Cardiac muscle cell (in vitro differentiated cells and primary cell): ENCODE measurements at regions not wholly inside any gene's neighbourhood (a gene's known extent, or its start where the extent isn't known, plus 50 kb on each side); places are given as distances from the start of the nearest gene placed in this dataset.

ENCODE experiments used
- DNase-seq, 2 donors: peaks; one replicate each; pipeline versions ENCODE4 v3.0.0 to v3.0.0-alpha.2; 2010 to 2017; ENCODE audit warnings: low read depth in 1 of 2, low spot score in 1 of 2
- H3K27ac ChIP-seq: fragments of 200-600 bp; sonication (generic); 2 replicates; pipeline ENCODE4 v1.5.1; 2016
- H3K27me3 ChIP-seq: fragments of 200-600 bp; sonication (generic); 2 replicates; pipeline ENCODE4 v1.6.0; 2016; ENCODE audit warnings: control low read depth
- H3K36me3 ChIP-seq: fragments of 200-600 bp; sonication (generic); 2 replicates; pipeline ENCODE4 v1.5.1; 2016; ENCODE audit warnings: control low read depth
- H3K4me1 ChIP-seq: fragments of 200-600 bp; sonication (generic); 2 replicates; pipeline ENCODE4 v1.8.1; 2017; ENCODE audit warnings: low read depth, mild to moderate bottlenecking, mixed run types
- H3K4me3 ChIP-seq: fragments of 200-600 bp; sonication (generic); 2 replicates; pipeline ENCODE4 v1.5.1; 2016; ENCODE audit warnings: mild to moderate bottlenecking
- H3K9me3 ChIP-seq: fragments of 200-600 bp; sonication (generic); 2 replicates; pipeline ENCODE4 v1.5.1; 2017; ENCODE audit warnings: low read depth, mild to moderate bottlenecking, control low read depth
- TF ChIP-seq, protein P1 (sequence below): IDR thresholded peaks from 2 replicates; pipeline ENCODE4 v1.5.1; 2012; ENCODE audit warnings: low read depth, mild to moderate bottlenecking, low read length

GRCh38 chr6:3900744-3901336, 51.7 kb downstream of the FAM50B start:
- TF ChIP-seq, protein P1, sequence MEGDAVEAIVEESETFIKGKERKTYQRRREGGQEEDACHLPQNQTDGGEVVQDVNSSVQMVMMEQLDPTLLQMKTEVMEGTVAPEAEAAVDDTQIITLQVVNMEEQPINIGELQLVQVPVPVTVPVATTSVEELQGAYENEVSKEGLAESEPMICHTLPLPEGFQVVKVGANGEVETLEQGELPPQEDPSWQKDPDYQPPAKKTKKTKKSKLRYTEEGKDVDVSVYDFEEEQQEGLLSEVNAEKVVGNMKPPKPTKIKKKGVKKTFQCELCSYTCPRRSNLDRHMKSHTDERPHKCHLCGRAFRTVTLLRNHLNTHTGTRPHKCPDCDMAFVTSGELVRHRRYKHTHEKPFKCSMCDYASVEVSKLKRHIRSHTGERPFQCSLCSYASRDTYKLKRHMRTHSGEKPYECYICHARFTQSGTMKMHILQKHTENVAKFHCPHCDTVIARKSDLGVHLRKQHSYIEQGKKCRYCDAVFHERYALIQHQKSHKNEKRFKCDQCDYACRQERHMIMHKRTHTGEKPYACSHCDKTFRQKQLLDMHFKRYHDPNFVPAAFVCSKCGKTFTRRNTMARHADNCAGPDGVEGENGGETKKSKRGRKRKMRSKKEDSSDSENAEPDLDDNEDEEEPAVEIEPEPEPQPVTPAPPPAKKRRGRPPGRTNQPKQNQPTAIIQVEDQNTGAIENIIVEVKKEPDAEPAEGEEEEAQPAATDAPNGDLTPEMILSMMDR, result no peak
- Histone ChIP-seq H3K4me1 (peaks cover 7% of the 10 kb centered on the region), H3K4me3 (no peak overlapping the region), H3K27me3 (no peaks in the 10 kb centered on the region), H3K9me3 (no peaks in the 10 kb centered on the region), H3K27ac (no peak overlapping the region), H3K36me3 (no peaks in the 10 kb centered on the region)
- DNase-seq, result no peak

- no peak for DNase-seq
- Histone ChIP-seq H3K4me1 (peaks cover 14% of the 10 kb centered on the region), H3K27ac (no peak overlapping the region), H3K27me3 (no peaks in the 10 kb centered on the region), H3K36me3 (no peaks in the 10 kb centered on the region), H3K4me3 (no peak overlapping the region), H3K9me3 (no peaks in the 10 kb centered on the region)
- TF ChIP-seq, protein P1, result no peak
Observed at GRCh38 chr6:3902871-3903648, 53.9 kb downstream of the FAM50B start.

- Histone ChIP-seq H3K36me3 (no peaks in the 10 kb centered on the region), H3K4me3 (no peak overlapping the region), H3K4me1 (peaks cover 14% of the 10 kb centered on the region), H3K27ac (no peak overlapping the region), H3K9me3 (no peaks in the 10 kb centered on the region), H3K27me3 (no peaks in the 10 kb centered on the region)
- TF ChIP-seq, protein P1, result no peak
- no peak for DNase-seq
Observed at GRCh38 chr6:3904518-3904917, 55.3 kb downstream of the FAM50B start.

DNA sequence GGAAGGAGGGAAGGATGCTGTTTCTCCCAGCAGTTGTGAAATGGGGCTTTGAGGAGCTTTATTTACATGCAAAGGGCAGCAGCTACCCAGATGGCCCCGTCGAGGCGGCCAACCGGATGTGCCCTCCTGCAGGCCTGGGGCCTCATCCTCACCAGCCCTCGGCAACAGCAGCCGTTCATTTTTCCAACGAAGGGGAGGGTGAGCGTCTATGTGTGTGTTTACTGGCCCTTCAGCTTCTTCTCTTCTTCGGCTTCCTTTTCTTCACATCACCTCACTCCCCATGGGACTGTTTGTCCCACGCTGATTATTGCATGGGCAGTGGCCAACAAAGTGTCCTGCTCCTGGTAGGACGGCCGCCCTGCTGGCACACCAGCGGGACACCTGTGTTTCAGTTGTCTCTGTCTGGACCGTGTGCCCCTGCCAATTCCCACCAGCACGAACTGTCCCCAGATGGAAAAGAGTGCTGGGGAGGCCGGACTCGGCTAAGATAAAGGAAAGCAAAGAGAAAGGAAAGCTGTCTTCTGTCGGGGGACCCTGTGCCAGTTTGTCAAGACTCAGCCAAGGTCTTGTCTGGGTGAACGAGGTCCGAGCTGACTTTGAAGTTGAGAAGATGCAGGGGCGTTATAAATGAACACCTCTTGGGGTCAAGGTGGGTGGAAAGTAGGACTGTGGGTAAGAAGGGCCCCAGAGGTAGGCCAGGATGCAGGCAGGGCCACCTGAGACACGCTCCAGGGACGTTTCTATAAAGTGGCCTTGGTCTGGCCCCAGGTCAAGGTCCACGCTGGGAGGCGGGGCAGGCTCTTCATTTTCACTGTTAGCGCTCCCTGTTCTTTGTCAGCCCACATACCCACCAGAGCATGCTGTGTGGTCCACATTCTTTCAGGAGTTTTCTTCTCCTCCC, 57.0 kb downstream of the FAM50B start:
- Histone ChIP-seq H3K9me3 (no peaks in the 10 kb centered on the region), H3K4me1 (peaks cover 18% of the 10 kb centered on the region), H3K27ac (no peak overlapping the region), H3K36me3 (no peaks in the 10 kb centered on the region), H3K4me3 (no peak overlapping the region), H3K27me3 (no peaks in the 10 kb centered on the region)
- TF ChIP-seq, protein P1, result no peak
- DNase-seq, result peak; percentile 27 to 52

DNA sequence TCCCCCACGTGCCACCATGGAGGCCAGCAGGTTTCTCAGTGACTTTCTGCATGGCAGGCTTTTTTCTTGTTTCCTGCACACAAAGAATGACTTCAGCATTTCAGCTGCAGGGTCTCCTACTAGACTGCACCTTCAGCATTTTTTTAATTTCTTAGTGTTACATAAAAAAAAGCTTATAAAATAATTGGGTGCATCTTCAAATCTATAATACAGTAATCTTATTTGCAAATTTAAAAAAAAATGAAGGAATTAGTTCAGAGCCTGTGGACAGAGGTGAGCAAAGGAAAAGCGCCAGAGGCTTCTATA, 57.6 kb downstream of the FAM50B start:
- Histone ChIP-seq H3K36me3 (no peaks in the 10 kb centered on the region), H3K27me3 (no peaks in the 10 kb centered on the region), H3K4me3 (no peak overlapping the region), H3K9me3 (no peaks in the 10 kb centered on the region), H3K27ac (no peak overlapping the region), H3K4me1 (peaks cover 24% of the 10 kb centered on the region)
- TF ChIP-seq, protein P1, result no peak
- DNase-seq, result no peak
